ENCODE measurements at regions not wholly inside any gene's neighbourhood (a gene's known extent, or its start where the extent isn't known, plus 50 kb on each side); places are given as distances from the start of the nearest gene placed in this dataset.

- H3K9me3 Mint-ChIP-seq: peaks cover 15 to 27% of the 10 kb centered on the region in 2 experiments
- no peak overlapping the region for H4K5ac ChIP-seq (ENCODE audit: insufficient read length, low read depth, low read length)
- peaks cover 3% of the 10 kb centered on the region; the same call in 1 of the 2 replicates for H3K27me3 Mint-ChIP-seq (ENCODE audit: low read depth)
These were observed 195.5 kb upstream of the APCDD1 start for GRCh38 chr18:10258836-10259474.

More at GRCh38 chr18:10258836-10259474, 195.5 kb upstream of the APCDD1 start:
- H3K4me1 ChIP-seq (ENCODE audit: insufficient read depth, low read length): no peaks in the 10 kb centered on the region
- Mint-ChIP-seq H3K4me3 (no peak overlapping the region), H3K27ac (no peak overlapping the region), H3K36me3 (ENCODE audit: insufficient read depth in 1 of 3, low read depth in 3 of 3) (peaks cover 0 to 4% (median 3%) of the 10 kb centered on the region in 3 experiments; a peak in 5 of 7 replicates), H3K4me1 (no peaks in the 10 kb centered on the region)
- H3K79me2 ChIP-seq (ENCODE audit: insufficient read depth, low read length): no peaks in the 10 kb centered on the region
- H3K4me2 ChIP-seq (ENCODE audit: insufficient read depth, insufficient read length, low read length): no peak overlapping the region
- H3K56ac ChIP-seq (ENCODE audit: insufficient read length, low read depth, low read length): no peak overlapping the region
- no peaks in the 10 kb centered on the region for H3K23me2 ChIP-seq (ENCODE audit: insufficient read length, low read depth, low read length, poor library complexity, severe bottlenecking)
- no peaks in the 10 kb centered on the region for H3K9me3 ChIP-seq (ENCODE audit: control insufficient read depth, low read depth, low read length)
- no peak overlapping the region for H2BK20ac ChIP-seq (ENCODE audit: low read depth, low read length, poor library complexity, severe bottlenecking)
- H3K27ac ChIP-seq (ENCODE audit: insufficient read length, low read depth, low read length): no peak overlapping the region
- no peak overlapping the region for H4K8ac ChIP-seq (replicated peaks; ENCODE audit: insufficient read length, low read depth, low read length)
- no peak overlapping the region for H2BK5ac ChIP-seq (ENCODE audit: insufficient read length, low read length)
- no peak overlapping the region for H4K91ac ChIP-seq (ENCODE audit: insufficient read length, low read depth, low read length)
- H3K9ac ChIP-seq (ENCODE audit: extremely low read depth, insufficient read length, low read length): no peak overlapping the region
- DNase-seq: no peak
- no peak overlapping the region for H3K4ac ChIP-seq (ENCODE audit: low read depth, low read length)
- no peak overlapping the region for H3K14ac ChIP-seq (ENCODE audit: insufficient read depth, low read length)
- no peak for TF ChIP-seq CTCF (conservative IDR thresholded peaks at IDR 0.05)
- H3K18ac ChIP-seq (ENCODE audit: insufficient read length, low read depth, low read length): no peak overlapping the region
- no peaks in the 10 kb centered on the region for H3K27me3 ChIP-seq (ENCODE audit: insufficient read depth, low read length)
- no peak overlapping the region for H2BK15ac ChIP-seq (ENCODE audit: low read depth, low read length)
- H2AK5ac ChIP-seq (ENCODE audit: insufficient read length, low read length): no peak overlapping the region
- no peak overlapping the region for H2AFZ ChIP-seq (ENCODE audit: low read length)
- no peak overlapping the region for H2BK12ac ChIP-seq (ENCODE audit: insufficient read length, low read depth, low read length)
- no peak overlapping the region for H3K23ac ChIP-seq (ENCODE audit: insufficient read length, low read depth, low read length)
- H3K79me1 ChIP-seq (ENCODE audit: insufficient read depth, low read depth, low read length, poor library complexity, severe bottlenecking): no peaks in the 10 kb centered on the region
- no peak overlapping the region for H2BK120ac ChIP-seq (ENCODE audit: low read depth, low read length, poor library complexity, severe bottlenecking)
- H4K20me1 ChIP-seq (ENCODE audit: control insufficient read depth, insufficient read depth, insufficient read length): no peaks in the 10 kb centered on the region
- H3T11ph ChIP-seq (ENCODE audit: low read length): no peak overlapping the region
- WGBS (ENCODE audit: extremely low coverage, insufficient read length, low lambda C conversion rate): no CpG with 5 or more reads among the region's 5 CpGs

Measured in H9 (cell line).